HG03558 (cell line): ENCODE measurements at regions not wholly inside any gene's neighbourhood (a gene's known extent, or its start where the extent isn't known, plus 50 kb on each side); places are given as distances from the start of the nearest gene placed in this dataset.

Source experiments
- ATAC-seq: cut with Tn5 transposase; IDR thresholded peaks from one replicate; pipeline ENCODE4 v1.9.1; 2021; ENCODE audit warnings: moderate number of reproducible peaks; ENCODE audit not compliant: unreplicated experiment; ENCODE audit errors: extremely low read depth

DNA sequence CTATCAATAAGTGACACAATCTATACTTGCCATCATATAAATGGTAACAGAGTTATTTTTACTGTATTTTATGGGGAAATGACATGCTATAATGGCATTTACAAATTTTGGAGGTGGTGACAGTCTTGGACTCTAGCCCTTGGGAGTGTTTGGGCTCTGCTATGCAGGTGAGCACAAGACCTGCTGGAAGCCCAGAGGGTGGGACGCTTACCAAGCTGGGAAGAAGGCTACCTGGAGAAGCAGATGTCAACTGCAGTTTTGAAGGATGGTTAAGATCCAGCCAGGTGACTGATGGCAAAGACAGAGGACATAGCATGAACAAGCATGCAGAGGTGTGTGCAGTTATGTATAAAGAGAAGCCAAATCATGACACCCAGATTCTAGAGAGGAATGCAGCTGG, 346.9 kb downstream of the MYCN start:
- no peak for ATAC-seq

DNA sequence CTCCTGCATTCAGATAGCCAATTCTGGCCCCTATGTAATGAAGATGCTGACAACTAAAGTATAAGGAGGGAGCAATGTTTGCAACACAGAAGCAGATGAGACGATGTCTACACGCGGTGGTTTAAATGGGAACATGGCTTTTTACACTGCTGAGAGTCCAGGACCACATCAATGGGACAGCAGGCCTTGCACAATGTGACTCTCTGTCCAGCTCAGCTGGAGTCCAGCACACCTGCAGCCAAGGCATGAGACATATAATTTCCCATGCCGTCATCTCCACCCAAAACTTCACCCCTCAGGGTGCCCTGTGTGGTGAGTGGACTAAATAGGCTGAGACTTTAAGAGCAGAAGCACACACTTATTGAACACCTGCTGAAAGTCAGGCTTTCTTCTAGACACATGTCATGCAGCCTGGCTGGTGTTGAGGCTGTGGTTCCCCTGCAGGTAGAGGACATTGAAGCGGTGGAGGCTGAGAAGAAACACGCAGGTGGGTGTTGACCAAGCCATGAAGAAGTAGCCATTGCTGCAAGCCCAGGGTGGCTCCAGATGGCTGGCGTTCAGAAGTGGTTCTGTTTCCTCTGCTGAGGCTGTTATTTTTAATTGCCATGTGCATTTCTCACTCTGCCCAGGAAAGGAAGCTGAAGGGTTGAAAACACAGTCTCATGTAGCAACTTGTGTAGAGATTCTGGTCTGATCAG, 345.6 kb downstream of the MYCN start:
- ATAC-seq = no peak

DNA sequence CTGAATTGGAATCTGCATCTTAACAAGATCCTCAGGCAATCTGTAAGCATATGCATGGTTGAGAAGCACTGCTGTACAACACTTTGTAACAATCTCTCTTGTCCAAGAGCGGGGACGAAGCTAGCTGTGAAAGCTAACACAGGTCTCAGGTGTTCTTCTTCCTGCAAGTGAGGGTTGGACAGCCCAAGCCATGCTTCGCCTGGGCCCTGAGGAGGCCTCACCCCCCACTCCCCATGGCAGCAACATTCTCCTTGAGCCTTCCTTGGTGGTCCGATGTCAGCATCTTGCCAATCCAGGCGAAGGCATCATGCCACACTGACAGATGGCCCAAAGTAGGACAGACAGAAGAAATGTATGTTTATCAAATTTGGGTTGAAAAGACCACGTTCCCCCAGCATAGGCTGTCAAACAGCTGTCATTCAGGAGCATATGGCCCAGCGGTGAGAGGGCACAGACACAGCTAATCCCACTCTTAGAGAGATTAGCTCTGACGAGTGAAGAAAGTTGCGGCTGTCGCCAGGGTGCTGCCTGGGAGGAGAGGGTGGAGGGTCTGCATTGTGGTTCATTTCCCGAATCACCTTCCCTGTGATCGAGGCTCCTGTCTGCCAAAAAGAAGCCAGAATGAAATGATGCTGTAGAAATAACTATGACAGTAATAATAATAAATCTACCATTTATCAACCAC, 344.7 kb downstream of the MYCN start:
- no peak for ATAC-seq

DNA sequence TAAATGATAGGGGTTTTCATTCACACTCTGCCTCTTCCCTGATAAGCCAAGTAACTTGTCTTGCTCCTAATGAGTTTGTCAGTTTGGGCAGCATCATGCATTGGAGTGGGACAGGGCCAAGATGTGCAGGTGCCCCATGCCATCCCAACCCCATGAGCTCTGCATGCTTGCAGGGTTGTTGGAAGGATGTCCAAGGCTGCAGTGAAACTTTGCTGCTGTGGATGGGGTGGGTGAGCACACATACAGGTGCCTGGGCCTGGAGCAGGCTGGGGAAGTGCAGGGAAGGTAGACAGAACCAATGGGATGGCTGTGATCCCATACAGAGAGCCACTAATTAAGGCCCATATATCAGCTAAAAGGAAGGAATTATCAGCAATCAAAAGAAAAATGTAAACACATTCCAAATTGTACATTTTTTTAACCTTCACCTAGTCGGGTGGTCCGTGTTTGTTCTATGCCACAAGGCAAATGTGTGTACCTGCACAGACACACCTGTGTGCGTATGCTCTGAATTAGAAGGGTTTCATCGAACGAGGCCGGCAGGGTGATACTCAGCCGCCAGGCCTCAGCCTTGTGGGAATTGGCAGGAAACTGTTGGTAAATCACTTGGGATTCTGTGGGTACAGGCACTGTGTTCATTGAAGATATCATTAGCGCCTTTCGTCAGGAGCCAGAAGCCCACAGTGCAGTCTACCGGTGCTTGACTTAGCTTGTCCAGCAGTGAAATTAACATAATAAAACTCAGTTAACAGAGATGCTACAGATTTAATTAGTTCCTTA, 342.9 kb downstream of the MYCN start:
- no peak for ATAC-seq

DNA sequence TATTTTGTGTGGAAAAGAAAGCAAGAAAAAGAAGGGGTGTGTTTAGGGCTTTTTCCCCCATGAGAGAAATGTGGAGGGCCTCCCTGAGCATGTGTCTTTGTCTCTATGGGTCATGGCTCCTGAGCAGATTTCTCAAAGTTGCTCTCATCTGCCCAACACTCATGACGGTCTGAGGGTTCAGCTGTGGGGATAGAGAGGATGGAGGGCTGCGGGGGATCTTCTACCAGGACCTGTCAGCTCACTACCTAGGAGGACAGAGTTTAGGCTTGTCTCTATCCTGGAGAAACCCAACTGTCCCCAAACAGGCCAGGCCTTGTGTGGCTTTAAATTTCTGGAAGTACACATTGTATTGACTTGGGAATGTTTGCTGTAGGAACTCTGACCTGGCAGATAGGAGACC, 342.2 kb downstream of the MYCN start:
- no peak for ATAC-seq

DNA sequence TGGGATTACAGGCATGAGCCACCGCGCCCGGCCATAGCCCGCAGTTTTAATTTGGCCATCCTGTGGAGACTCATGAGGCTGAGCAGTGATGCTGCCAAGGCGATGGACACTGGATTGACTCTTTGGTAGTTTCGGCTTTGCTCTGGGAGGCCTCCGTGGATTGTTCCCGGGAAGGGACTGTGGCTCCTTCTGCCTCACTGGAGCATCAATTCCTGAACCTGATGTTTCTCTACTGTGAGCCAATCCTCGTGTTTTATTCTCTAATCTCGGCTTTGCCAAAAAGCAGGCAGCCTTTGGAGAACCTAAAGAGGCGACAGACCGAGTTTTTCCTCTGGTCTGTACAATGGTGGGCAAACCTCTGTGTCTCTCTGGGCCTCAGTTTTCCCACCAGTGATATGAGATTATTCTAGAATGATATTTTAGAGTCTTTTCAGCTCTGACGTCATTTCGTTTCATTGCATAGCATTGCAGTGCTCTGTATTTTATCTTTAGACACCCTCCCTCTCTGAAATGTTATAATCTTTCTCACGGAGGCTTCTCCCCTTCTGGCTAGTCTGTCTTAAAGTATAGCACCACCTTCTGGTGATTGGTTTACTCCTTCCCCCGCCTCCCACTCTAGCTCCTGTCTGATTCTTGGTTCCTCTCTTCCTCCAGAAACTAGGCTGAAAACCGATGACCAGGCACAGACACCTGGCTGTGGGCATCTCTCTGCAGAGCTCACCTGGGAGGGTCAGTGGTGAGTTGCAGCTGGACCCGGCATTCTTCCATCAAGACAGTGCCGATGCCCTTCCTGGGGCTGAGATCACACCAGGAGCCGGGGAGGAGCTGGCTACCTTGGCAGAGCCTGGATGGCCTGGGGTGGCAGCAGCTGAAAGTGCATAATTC, 341.3 kb downstream of the MYCN start:
- ATAC-seq = no peak

DNA sequence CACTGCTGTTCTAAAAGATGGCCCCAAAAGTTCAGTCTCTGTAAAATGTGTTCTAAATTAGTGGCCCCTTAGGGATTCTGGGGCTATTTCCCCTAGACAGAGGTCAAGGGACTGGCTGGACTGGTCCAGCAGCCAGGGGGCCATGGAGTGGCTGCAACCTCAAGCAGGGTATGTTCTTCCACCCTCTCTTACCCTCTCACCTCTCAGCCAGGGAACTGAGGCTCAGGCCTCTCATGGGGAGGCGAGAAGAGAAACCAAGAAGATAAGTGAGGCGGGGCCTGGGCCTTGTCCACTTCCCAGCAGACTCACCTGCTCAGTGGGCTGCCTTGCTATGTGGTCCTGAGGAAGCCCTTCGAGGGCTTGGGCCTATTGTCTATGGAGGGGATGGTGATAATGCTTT, 339.7 kb downstream of the MYCN start:
- ATAC-seq = no peak

DNA sequence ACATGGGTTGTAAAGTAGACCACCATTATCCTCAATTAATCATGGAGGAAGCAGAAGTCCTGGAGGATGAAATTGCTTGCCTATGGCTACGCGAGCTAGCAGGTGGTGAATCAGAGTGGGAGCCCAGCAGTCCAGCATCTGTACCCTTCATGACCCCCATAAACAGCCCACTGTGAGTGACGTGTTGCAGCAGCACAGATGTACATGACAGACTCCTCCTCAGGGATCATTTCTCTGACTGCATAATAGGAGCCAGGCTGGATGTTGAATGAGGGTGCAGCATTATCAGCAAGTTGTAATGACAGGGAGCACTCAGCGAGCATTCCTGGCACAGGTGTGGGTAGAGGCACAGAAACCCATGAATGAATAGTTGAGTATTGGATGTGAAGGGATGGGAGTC, 339.3 kb downstream of the MYCN start:
- no peak for ATAC-seq

DNA sequence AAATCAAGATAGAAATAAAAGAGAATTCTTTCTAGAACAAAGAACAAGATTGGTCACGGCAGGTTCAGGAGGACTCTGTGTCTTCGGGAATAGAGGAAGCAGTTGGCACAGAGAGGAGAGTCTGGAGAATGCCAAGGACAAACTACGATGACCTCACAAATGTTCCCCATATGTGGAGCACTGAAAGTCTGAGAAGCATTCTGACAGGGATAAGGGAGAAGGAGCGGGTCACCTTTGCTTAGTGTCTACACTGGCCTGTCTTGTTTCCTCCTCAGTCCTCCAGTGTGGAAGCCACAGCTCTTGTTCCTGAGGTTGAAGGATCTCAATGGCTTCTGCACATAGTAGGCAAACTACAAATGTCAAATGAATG, 338.8 kb downstream of the MYCN start:
- ATAC-seq = no peak

DNA sequence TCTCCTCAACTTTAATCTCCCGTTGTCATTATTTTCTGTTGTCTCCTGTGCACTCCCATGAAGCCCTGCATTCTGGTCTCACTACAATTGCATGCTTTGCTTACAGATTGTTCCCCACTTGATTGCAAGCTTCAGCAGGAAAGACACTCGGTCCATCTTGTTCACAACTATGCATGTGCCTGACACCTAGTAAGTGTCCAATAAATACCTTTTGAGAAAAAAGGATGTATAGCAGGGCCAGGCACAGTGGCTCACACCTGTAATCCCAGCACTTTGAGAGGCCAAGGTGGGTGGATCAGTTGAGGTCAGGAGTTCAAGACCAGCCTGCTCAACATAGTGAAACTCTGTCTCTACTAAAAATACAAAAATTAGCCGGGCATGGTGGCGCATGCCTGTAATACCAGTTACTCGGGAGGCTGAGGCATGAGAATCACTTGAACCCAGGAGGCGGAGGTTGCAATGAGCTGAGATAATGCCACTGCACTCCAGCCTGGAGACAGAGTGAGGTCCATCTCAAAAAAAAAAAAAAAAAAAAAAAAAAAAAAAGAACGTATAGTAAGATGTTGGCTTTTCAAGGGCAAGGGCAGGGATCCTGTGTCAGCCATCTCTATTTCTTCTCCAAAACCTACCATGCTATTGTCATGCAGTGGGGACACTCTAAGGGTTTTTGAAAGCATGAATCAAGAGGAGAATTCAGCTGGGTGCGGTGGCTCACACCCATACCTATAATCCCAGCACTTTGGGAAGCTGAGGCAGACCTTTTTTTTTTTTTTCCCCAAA, 338.3 kb downstream of the MYCN start:
- no peak for ATAC-seq

DNA sequence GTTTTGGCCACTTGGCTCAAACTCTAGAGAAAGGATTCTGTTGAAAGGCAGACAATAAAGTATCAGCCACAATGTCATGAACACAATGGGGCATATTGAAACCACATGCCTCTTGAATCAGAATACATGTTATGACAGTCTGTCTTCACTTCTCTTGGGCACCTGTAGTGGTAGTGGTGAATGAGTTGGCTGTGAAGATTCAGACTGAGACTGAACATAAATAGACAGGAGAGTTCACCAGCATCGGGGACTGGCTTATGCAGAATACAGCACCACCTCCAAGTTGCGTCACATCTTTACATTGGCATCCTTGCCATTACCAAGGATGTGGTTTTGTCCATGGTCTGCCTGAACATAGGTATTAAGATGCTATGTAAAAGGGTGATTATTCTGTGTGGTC, 336.8 kb downstream of the MYCN start:
- no peak for ATAC-seq

DNA sequence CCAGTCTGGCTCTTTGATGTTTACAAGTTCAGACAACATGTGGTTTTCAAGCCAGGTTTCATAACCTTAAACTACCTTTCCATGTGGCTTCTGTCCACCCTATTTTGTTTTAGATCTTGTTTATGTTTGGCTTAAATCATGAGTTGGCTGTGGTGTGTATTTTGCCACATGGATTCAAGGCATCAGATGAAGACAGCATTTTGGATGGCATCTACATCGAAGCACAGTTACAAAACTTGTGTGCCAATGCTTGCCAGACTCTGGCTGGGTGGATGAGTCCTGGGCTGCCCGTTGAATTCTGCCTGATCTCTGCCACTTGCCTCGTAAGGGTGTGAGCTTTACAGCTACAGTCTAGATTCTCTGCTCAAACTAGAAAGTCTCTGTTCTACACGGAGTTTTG, 335.3 kb downstream of the MYCN start:
- ATAC-seq = no peak

DNA sequence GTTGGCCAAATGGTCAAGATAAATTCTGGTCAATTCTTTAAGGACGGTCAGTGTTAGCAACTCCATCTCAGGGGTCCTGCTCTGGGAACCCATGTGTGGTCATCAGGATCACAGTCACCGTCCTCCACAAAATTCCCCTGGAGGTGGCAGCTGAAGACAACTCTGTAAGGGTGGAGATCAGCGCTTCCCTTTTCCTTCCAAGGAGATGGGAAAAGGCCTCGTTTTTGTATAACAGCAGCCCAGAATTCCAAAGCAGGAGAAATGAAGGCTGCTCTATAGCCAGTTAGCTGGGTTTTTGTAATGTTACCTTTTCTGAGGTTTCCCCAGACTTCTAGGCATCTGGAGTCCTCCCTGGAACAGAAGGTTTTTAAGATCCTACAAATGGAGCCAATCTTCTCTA, 334.8 kb downstream of the MYCN start:
- no peak for ATAC-seq

DNA sequence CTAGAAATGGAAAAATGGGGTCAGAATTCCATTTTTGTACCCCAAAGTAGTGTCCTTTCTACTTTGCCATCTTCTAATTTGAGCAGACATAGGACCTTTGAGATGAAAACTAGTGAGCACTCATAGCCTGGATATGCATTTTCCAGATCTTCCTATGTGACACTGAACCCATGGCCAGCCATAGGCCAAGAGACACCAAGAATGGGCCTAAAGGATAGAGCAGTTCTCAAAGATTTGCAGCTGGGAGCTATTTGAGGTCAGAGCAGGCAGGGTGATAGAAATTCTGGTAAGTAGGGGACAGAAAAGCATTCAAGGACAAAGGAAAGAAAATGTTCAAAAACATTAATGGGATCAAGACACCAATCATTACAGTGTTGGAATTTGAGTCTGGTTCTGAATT, 332.8 kb downstream of the MYCN start:
- ATAC-seq = no peak

DNA sequence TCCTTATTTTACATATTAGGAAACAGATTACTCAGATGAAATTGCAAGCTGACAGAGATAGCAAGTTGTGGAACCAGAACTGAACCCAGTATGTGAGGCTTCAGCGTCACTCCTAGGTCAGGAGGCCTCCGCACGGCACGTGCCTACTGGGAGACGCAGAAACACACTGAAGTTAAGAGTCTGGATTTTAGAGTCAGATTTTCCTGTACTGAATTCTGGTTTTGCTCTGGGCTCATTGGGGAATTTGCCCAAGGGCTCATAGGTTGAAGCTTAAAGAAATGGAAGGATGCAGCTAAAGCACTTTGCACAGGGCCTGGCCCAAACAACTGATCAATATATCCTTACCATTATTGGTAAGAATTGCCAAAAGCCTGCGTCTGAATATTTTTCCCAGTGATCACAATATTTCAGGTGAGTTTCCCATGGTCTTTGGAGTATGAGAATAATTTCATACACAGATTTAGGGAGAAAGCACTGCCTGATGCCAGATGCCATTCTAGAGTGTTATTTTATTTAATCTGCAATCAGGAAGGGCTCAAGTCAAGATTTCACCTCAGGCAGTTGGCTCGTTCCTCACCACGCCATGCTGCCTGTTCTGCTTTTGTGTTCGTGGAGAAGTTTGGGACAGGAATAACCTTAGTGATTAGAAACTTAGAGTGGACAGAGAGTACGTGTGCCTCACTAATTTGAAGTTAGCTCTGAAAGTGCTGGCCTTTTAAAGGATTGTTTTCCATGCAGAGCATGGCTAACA, 331.9 kb downstream of the MYCN start:
- no peak for ATAC-seq

DNA sequence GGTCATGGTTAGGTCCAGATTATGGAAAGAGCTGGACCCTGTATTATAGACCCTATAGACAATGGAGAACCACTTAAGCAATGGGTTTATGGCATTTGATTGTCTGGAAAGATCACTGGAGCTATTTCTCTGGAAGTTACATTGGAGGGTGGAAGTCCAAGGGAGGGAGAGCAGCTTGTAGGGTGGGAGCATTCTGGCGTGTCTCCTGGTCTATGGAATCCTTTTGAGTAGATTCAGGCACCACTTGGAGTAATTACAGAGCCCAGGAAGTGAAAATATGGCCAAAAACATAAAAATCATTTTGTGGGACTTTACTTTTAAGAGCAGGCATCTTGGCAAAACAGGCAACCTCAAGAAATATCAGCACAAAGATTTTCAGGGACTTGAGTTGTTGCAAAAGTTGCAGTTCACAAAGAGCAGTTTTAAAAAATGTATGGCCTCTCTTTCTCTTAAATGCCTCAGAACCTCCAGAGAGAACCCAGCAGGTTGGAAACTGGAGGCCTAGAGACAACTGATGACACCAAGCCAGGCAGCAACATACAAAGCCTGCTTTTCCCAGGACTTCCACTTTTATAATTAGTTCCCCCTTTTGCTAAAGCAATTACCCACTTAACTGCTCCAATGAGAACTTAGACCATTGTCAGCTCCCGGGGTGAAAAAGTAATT, 331.0 kb downstream of the MYCN start:
- no peak for ATAC-seq

DNA sequence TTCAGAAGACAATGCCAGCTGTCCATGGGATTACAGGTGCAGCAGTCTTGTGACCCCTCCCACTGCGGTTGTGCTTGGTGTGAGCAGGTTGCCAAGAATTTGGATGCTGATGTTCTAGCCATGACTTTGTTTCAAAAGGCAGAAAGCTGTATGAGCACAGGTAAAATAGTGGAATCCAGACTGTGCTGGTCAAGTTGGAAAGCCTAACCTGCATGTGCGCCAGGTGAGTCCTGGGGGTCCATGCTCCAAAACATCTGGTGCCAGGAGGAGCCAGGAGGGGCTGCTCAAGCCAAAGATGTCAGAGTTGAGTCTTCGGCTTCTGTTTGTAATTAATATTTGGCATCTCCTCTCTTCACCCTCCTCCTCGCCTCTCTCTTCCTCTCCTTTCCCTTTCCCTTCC, 330.1 kb downstream of the MYCN start:
- ATAC-seq = no peak

DNA sequence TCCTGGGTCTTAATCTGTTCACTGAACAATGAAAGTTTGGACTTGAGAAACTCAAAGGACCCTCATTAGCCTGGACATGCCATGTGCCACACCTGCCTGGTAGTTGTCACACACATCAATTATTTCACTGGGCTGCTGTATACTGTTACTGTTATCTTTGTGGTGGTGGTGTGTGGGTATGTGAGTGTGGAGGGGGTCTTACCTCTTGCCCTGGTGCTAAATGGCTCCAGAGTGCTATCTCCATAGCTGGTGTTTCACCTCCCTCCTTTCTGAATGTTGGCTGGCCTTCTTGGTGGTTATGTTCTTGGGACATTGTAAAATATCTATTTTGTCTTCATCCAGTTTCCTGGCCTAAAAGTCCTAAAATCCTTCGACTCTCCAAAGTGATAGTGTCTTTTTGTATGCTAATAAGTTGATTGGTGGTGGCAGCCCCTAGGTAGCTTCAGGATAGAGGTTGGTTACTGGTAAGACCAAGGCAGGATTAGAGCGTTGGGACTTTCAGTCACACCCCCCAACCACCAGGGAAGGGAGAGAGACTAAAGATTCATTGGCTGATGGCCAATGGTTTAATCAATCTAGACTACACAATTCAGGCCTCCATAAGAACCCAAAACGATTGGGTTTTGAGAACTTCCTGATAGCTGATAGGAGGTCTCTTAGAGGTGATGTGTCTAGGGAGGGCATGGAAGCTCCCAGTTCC, 328.1 kb downstream of the MYCN start:
- ATAC-seq = no peak
